ENCODE measurements at regions not wholly inside any gene's neighbourhood (a gene's known extent, or its start where the extent isn't known, plus 50 kb on each side); places are given as distances from the start of the nearest gene placed in this dataset.
"Not testable (repeated sequence)": the region's sequence is repeated elsewhere in the genome, so short reads cannot be mapped to it uniquely, and the experiment has no call there.

DNA sequence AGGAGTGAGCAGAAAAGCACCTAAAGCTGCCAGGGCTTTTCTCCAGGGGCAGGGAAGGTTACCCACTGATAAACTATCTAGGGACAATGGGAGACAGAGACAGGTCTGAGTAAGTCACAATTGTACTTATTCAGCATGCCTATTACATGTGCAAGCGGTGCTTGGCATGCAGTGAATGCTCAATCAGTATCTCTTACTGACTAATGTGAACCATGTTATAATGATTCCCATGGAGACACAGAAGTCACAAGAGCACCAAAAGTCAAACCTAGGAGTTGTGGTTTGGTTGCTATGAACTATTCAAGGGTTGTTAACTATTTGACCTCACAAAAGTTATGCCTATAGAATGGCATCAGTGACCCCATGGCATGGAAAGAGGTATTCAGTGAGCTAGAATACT lies 50.0 kb upstream of the RASGRP1 start:
- DNase-seq = no peak

DNA sequence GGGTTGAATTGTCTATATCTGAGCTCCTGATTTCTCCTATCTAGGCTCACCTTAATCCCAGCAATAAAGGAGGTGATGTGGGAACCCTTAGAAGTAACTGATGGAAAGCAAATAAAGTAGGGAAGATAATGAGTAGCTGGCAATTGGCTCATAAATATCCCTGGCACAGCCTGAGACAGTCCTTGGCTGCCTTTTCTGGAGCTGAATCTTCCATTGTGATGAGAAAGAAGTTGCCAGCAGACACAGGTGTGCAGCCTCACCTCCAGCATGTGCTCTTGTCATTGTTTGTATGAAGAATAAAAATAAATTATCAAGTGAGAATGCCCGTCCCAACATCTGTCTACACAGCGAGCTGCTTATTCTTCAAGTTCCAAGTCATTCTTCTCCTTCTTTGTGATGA lies 53.2 kb upstream of the RASGRP1 start:
- DNase-seq = no peak

DNA sequence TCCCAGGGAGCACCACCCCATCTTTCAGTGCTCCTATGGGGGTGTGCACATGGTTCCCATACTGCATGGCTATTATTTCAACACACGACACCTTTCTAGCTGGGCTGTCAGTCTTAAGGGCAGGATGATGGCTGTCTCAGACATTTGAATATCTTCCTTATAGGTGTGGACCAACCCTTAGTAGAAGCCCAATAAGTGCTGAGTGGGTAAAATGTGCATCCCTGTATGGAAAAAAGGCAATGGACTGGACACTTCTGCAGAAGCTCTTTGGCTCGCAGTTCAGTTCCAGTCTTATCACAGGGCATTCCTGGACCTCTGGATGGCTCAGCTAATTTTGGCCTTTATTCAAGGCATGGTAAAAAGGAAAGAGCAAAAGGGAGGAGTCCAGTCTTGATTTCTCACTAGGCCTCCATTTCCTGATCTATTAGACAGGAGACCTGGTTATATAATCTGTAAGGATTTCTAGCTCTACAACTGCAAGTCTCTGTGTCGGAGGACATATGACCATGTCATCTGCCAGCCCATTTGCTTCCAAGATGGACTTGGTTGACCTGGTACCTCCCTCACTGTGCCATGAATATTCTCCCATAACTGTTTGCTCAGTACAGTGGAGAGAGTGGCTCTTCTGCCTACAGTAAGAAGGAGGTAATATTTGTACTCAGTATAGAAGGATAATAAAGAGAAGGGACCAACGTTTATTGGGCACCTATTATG lies 53.8 kb upstream of the RASGRP1 start:
- no peak for DNase-seq

GRCh38 chr15:38620098-38620497 lies 55.5 kb upstream of the RASGRP1 start:
- no peak for DNase-seq

DNA sequence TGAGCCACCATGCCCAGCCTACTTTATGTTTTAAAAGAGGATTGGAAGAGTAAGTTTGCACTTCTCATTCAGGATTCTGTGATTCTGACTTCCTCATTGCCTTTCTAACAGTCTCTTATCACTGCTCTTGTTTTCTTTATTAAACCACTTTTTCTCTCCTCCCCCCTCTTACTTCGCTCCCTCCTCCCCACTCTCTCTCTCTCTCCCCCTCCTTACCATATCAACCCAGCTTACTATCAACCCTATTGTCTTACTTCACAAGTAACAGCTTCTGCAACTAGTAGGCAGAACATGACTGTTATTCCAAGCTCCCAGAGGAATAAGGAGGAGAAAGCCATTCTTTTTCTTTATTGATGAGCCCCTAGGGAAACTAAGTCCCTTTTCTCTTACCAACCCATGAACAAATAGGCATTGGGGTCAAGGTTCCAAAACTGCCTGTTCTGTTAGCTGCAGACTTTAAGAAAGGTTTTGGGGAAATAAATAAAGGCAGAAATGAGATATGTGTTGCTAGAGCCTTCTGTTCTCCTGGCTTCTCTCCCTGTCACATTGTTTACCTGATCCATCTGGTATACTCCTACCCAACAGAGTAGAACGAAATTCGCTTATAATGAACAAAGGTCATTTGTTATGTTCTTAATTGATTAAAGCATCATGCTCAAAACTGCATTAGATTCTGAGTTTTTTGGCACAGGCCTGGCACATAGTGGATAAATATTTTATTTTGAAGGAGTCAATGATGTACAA lies 56.4 kb upstream of the RASGRP1 start:
- no peak for DNase-seq

- DNase-seq = no peak
These were observed 57.7 kb upstream of the RASGRP1 start for GRCh38 chr15:38622304-38622703.

- DNase-seq = no peak
These were observed 58.3 kb upstream of the RASGRP1 start for GRCh38 chr15:38622908-38623307.

GRCh38 chr15:38623744-38624143 lies 59.1 kb upstream of the RASGRP1 start:
- DNase-seq = no peak

DNA sequence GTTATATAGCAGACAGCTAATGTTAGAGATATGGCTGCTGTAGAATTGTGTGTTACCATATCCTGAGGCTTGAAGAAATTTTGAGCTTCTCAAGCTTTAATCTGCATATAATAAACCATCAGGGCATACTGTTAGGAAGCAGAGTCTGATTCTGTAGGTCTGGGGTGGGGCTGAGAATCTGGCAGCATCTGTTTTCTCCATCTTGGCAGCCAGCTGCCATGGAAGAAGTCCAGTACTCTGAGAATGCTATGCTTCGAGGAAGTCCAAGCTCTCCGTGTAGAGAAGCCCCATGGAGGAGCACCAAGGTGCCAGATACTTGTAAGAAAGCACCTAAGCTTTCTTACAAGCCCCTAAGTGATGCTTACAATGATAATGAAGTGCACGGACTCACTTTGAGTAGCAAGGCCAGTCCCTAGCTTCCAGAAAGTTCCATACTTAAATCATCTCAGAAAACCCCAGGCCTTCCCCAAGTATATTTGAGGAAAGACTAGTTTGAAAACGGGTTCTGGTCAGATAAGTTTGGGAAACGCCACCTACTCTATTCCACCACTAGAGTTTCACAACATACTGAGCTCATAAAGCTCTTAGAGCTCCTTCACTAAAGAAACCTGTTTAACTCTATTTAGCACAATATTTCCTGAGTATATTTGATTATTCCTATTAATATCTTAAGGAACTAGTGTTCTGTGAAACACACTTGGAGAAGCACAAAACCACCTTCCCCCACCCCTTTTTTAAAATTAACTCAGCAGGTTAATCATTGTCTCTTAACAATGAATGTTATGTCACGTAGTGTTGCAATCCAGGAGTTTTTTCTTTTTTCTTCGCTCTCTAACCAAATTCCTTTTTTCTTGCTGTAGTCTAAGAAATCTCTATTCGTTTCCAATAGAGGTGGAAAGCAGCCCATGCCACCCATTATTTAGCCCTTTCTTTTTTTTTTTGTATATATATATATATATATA lies 59.9 kb upstream of the RASGRP1 start:
- no peak for DNase-seq

DNA sequence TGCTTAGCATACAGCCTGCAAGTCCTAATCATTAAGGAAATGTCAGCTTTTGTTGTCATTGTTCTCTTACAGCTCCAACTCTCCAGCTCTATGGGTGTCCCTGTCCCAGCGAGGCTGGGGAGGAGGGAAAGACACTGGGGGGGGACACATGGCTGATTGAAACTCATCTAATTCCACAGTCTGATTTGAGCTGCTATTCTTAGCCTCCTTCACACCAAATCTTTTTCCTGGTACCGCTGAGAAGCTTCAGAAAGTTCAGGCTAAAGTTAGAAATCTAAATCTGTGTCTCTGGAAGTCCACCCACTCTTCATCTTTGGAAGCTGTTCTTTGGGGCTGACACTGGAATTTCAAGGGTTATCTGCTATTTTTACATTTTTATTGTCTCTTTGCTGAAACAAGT lies 61.3 kb upstream of the RASGRP1 start:
- no peak for DNase-seq

DNA sequence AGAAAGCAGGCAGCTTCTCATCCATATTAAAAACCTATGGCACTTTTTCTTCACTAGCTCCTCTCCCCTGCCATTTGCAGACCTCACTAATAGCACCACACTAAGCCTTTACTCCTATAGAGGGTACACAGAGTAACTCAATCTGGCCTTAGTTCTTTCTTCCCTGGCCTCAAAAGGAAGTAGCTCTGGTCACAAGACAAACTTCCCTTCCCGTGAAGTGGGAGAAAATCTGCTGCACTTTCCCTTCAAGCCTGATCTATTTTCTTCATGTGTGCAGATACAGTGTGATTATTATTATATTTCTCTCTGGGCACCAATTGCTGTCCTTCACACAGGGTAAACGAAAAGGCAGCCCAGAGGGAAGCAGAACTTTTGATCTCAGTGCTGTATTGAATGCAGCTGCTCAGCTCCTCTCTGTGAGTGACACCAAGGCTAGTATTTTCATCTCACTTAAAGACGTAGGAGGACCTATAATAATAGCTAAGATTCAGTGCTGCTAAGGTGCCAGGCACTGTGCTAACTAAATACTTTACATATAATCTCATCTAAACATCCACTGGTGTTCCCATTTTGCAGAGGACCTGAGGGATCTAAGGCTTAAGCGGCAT lies 61.9 kb upstream of the RASGRP1 start:
- DNase-seq = no peak

DNA sequence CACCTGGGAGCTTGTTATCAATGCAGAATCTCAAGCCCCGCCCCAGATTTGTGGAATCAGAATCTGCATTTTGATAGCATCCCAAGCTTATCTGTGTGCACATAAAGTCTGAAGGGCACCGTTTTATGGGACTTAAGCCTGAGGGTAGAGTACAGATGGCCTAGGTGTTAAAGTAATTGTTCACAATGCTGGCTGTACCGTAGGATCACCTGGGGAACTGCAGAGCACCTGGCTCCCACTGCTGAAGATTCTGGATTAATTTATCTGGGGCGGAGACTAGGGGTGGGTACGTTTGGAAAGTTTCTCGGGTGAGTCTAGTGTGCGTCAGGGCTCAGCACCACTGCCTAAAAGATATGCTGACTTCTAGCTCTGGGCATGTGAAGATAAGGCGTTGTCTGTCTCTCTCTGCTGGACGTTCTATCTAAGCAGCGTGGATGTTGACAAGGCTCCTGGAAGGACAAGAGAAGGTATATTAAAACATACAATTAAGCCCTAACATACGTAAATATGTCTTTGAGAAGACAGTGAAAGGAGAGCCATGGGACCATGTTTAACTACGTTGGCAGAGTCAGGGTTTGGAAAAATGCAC lies 63.2 kb upstream of the RASGRP1 start:
- DNase-seq = no peak

DNA sequence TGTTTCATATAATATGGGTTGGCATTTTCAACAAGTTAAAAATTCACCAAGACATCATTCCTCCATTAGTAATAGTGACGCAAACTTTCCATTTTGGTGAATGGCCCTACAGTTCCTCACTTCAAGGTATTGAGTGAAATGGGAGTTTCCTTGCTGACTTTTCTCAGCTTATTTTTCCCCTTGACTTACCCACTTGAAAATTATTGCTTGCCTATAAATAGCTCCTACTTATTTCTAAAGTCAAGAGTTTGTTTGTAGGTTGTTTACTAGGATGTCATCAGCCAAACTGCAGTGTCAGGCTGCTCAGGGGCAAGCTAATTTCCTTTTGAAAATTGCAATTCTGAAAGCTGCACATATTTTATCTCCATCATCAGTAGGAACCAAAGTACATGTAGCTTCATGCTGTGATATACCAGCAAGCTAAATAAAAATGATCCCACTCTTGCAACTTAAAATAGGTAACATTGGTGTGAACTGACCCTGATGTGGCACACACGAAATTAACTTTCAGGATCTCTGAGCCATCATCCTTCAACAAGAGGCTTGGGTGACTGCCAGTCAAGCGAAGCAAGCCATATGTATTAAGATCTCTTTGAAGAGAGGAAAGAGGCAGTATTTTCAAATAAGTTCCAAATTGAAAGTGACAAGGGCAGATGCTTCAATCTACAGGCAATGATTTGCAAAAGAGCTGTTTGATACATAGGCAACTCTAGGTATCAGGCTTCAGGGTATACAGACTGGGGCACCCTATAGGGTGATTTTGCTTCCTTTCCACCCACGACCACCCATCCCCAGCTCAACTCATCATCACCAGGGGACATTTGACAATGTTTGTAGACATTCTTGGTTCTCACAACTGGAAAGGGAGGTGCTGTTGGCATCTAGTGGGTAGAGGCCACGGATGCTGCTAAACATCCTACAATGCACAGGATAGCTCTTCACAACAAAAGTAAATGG lies 66.8 kb upstream of the RASGRP1 start:
- DNase-seq = no peak

GRCh38 chr15:38635170-38635569 lies 70.6 kb upstream of the RASGRP1 start:
- DNase-seq = no peak

- DNase-seq = no peak
These were observed 72.0 kb upstream of the RASGRP1 start for GRCh38 chr15:38636597-38636996.

GRCh38 chr15:38638126-38638525 lies 73.5 kb upstream of the RASGRP1 start:
- no peak for DNase-seq

- no peak for DNase-seq
These were observed 74.2 kb upstream of the RASGRP1 start for GRCh38 chr15:38638811-38639210.

DNA sequence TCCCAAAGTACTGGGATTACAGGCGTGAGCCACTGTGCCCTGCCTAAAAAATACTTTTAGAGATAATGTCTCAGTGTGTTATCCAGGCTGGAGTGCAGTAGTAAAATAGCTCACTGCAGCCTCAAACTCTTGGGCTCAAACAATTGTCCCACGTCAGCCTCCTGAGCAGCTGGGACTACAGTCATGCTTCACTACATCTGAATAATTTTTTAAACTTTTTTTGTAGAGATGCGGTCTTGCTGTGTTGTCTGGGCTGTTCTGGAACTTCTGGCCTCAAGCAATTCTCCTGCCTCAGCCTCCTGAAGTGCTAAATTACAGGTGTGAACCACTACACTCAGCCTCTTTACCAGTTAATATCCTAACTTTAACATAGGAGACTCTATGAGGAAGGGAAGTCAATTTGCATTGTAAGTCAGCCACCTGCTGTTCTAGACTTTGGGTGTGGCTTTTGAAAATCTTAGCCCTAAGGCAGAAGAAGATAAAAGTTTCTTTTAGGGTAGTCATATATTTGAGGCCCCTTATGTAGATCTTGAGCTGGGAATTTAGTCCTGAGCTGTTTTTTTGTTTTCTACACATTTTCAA lies 78.2 kb upstream of the RASGRP1 start:
- no peak for DNase-seq

- not testable (repeated sequence) for DNase-seq
These were observed 79.7 kb upstream of the RASGRP1 start for GRCh38 chr15:38644353-38644752.

DNA sequence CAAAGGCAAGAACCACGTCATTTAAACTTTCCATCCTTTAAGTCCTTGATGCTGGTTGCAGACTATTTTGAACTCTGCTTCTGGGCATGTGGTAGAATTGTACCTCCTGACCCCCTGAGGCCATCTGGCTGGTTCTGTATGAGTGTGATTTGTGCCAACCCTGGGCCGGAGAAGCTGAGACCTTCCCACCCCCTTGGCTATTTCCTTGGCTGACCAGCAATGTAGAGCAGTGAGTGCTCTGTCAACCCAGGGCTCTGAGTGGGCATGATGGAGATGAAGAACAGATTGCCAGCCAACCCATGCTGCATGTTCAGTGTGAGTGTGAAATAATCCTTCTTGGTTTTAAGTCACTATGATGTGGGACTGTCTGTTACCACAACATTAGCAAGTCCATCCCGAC lies 82.1 kb upstream of the RASGRP1 start:
- DNase-seq = no peak

DNA sequence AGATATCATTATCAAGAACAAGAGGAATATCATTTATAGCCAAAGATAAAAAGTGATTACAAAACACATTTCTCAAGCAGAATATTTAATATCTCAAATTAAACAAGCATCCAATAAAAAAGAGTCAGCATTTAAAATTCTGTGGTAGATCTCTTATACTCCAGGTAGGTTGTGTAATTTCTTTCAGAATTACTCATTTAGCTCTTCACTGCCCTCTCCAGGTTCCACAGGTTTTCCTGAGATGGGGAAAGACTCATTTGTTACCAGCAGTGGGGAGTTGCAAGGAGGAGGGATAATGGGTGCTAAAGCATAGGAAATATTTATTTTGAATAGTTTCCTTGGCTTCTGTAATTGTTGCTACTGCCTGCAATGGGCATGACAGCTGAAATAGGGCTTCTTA lies 83.1 kb upstream of the RASGRP1 start:
- DNase-seq = no peak
